ENCODE measurements at regions not wholly inside any gene's neighbourhood (a gene's known extent, or its start where the extent isn't known, plus 50 kb on each side); places are given as distances from the start of the nearest gene placed in this dataset.

DNA sequence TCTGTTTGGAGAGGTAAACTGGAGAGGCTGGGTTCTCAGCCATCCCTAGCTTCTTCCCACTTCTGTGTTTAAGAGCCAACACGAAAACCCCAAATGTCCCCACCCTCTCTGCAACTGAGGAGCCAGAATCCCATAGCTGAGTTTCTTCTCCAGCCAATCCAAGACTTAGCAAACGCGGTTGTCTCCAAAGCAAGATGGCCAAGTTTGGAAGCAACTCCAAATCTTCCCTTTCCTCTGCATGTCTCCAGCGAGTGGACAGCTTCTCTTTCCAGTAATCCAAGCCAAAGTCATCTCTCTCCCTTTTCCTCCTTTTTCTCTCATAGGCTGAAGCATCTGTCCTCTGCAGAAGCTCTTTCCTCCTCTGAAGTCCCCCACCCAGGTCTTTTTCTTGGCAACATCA, 539.2 kb downstream of the MIAT start:
- Histone ChIP-seq H3K4me1 (replicated peaks in 1 of 4; ENCODE audit: control insufficient read depth in 3 of 4, insufficient read depth in 4 of 4, low read length in 3 of 4) (peaks cover 0 to 3% (median 2%) of the 10 kb centered on the region in 4 experiments; a peak in 4 of 7 replicates), H2AFZ (ENCODE audit: low read length) (no peak overlapping the region), H3K79me2 (ENCODE audit: control insufficient read depth in 1 of 2, insufficient read depth in 2 of 2, low read length in 2 of 2) (no peaks in the 10 kb centered on the region), H2BK120ac (replicated peaks; ENCODE audit: low read depth, low read length) (no peak overlapping the region), H3K9me3 (ENCODE audit: insufficient read depth in 2 of 2, low read depth in 1 of 2, low read length in 1 of 2) (peaks cover 2% of the 10 kb centered on the region in 2 experiments; a peak in 2 of 4 replicates), H3K4me3 (ENCODE audit: extremely low read depth in 1 of 4, insufficient read depth in 2 of 4, low read depth in 3 of 4, low read length in 4 of 4) (no peak overlapping the region), H2BK12ac (ENCODE audit: low read depth, low read length) (no peak overlapping the region), H3K9ac (replicated peaks in 1 of 4; ENCODE audit: extremely low read depth in 1 of 4, low read depth in 3 of 4, low read length in 3 of 4) (no peak overlapping the region), H4K20me1 (replicated peaks in 1 of 2; ENCODE audit: control insufficient read depth in 1 of 2, insufficient read depth in 2 of 2, low read length in 2 of 2) (no peaks in the 10 kb centered on the region), H3K79me1 (ENCODE audit: low read depth, low read length) (no peaks in the 10 kb centered on the region), H3K18ac (ENCODE audit: extremely low read depth, low read length) (no peak overlapping the region), H3K27me3 (replicated peaks in 1 of 4; ENCODE audit: control insufficient read depth in 3 of 4, extremely low read depth in 1 of 4, insufficient read depth in 3 of 4, low read length in 3 of 4) (no peaks in the 10 kb centered on the region), H3K4ac (replicated peaks; ENCODE audit: insufficient read length, low read depth, low read length) (no peak overlapping the region), H3K4me2 (ENCODE audit: insufficient read depth in 1 of 2, low read depth in 2 of 2, low read length in 2 of 2) (no peak overlapping the region), H3K56ac (replicated peaks; ENCODE audit: insufficient read length, low read depth, low read length) (no peak overlapping the region), H3K14ac (ENCODE audit: insufficient read length) (no peak overlapping the region), H2AK5ac (ENCODE audit: low read depth, low read length) (no peak overlapping the region), H3K23me2 (ENCODE audit: low read depth, low read length) (no peaks in the 10 kb centered on the region), H3K36me3 (ENCODE audit: control insufficient read depth in 2 of 4, insufficient read depth in 4 of 4, low read length in 3 of 4) (no peaks in the 10 kb centered on the region), H2BK5ac (ENCODE audit: low read depth, low read length) (no peak overlapping the region), H3K27ac (ENCODE audit: low read depth, low read length) (no peak overlapping the region), H4K8ac (ENCODE audit: extremely low read depth, insufficient read depth, low read length) (no peak overlapping the region), H4K91ac (replicated peaks; ENCODE audit: insufficient read length, low read length) (no peak overlapping the region), H2BK15ac (ENCODE audit: low read length) (no peak overlapping the region), H4K5ac (ENCODE audit: insufficient read length, low read depth, low read length) (no peak overlapping the region), H2BK20ac (ENCODE audit: low read length) (no peak overlapping the region), H3K23ac (ENCODE audit: insufficient read length) (no peak overlapping the region)
- DNase-seq (ENCODE audit: low read depth in 1 of 2, low spot score in 2 of 2) (no peak), FAIRE-seq (no peak)
- WGBS, 2 experiments (ENCODE audit: extremely low coverage in 1 of 2, insufficient coverage in 1 of 2, insufficient read length in 1 of 2, insufficient replicate concordance in 2 of 2, low coverage in 1 of 2, low lambda C conversion rate in 2 of 2, missing lambda C conversion rate in 1 of 2) = 92% methylated on average over 3 of the region's 4 CpGs; no CpG with 5 or more reads in 1 of the 2 experiments
- POLR2A ChIA-PET (ENCODE audit: partially characterized antibody) = no interaction called here
- CTCF ChIA-PET (ENCODE audit: partially characterized antibody) = interaction anchor here (0.6 to 1.6 kb wide), 4 partner anchors 66 to 608 kb away, joined by 3 read pairs; no protein-coding TSS in a partner anchor
- TF ChIP-seq KDM4A (IDR thresholded peaks at IDR 0.05; ENCODE audit: low read depth, low read length, severe bottlenecking) (no peak), MAX (IDR thresholded peaks at IDR 0.05) (no peak), CTBP2 (IDR thresholded peaks at IDR 0.05; ENCODE audit: borderline replicate concordance, insufficient read depth, insufficient read length, low read length) (no peak), KDM5A (IDR thresholded peaks at IDR 0.05; ENCODE audit: low read length) (no peak), JUN (IDR thresholded peaks at IDR 0.05; ENCODE audit: low read depth, low read length) (no peak), GTF2F1 (IDR thresholded peaks at IDR 0.05; ENCODE audit: borderline replicate concordance, low read depth, low read length) (no peak), JUND (IDR thresholded peaks at IDR 0.05; ENCODE audit: low read length) (no peak), BRCA1 (IDR thresholded peaks at IDR 0.05; ENCODE audit: low read depth, low read length) (no peak), NRF1 (IDR thresholded peaks at IDR 0.05; ENCODE audit: low read depth, low read length) (no peak), RBBP5 (IDR thresholded peaks at IDR 0.05; ENCODE audit: borderline replicate concordance, low read depth, low read length) (no peak)

Measured in H1 (cell line).